GM18861 (cell line): ENCODE measurements at regions not wholly inside any gene's neighbourhood (a gene's known extent, or its start where the extent isn't known, plus 50 kb on each side); places are given as distances from the start of the nearest gene placed in this dataset.
"Not testable (repeated sequence)": the region's sequence is repeated elsewhere in the genome, so short reads cannot be mapped to it uniquely, and the experiment has no call there.

Source experiments
- ATAC-seq: cut with Tn5 transposase; IDR thresholded peaks from one replicate; pipeline ENCODE4 v1.9.1; 2021; ENCODE audit not compliant: unreplicated experiment

DNA sequence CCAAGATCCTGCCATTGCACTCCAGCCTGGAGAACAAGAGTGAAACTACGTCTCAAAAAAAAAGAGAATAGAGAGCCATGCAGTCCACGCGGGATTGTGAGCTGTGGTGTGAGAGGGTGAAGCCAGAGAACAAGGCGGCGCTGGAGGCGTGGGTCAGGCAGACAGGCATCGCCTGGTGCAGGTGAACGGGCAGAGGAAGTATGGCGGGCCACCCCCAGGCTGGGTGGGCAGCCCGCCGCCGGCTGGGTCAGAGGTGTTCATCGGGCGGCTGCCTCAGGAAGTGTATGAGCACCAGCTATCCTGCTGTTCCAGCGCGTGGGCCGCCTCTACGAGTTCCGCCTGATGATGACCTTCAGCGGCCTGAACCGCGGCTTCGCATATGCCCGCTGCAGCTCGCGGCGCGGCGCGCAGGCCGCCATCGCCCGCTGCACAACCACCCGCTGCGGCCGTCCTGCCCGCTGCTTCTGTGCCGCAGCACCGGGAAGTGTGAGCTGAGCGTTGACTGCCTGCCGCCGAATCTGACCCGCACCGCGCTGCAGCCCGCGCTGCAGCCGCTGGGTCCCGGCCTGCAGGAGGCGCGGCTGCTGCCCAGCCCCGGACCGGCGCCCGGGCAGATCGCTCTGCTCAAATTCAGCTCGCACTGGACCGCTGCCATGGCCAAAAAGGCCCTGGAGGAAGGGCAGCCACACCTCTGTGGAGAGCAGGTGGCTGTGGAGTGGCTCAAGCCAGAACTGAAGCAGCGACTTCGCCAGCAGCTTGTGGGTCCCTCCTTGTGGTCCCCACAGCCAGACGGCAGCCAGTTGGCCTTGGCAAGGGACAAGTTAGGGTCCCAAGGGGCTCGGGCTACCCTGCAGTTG, 95.5 kb upstream of the PLEKHM1 start:
- ATAC-seq, result not testable (repeated sequence)

DNA sequence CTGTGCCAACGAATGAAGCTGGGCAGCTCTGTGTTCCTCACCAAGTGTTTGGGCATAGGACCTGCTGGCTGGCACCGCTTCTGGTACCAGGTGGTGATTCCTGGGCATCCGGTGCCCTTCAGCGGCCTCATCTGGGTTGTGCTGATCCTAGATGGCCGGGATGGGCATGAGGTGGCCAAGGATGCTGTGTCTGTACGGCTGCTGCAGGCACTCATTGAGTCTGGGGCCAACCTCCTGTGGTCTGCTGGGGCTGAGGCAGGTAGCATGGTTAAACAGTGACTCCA, 96.1 kb upstream of the PLEKHM1 start:
- not testable (repeated sequence) for ATAC-seq

DNA sequence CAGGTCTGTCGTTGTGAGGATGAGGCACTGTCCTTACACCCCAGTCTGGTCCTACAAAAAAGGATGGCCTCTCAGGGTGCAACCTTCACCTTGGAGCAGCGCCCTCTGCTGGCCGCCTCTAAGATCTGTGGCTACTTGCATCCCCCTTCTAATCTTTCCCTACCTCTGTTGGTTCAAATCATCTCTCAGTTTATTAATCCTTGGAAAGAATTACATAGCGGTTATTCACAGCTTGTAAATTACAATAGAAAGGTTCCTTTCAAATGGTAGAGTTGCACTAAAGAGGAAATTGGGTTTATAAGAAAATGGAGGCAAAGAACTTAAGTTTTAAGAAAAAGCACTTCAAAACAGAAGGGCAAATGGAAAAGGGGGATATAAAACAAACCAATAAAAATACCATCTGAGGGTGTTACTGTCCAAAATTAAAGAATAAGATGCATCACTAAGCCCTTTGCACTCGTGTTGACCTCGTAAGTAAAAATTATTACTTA, 102.0 kb upstream of the PLEKHM1 start:
- ATAC-seq, result not testable (repeated sequence)

DNA sequence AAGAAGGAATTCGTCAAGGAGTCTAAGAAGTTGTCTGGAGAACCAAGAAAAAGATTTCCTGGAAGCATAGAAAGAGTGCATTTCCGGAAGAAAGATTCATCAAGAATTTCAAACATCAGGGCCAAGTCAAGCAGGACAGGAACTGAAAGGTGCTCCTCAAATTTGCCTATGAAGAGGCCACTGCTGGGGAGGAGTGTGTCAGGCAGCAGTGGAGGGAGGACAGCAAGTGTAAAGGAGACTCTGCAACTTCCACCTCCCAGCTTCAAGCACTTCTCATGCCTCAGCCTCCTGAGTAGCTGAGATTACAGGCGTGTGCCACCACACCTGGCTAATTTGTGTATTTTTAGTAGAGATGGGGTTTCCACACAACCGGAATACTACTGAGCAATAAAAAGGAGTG, 105.8 kb upstream of the PLEKHM1 start:
- not testable (repeated sequence) for ATAC-seq

DNA sequence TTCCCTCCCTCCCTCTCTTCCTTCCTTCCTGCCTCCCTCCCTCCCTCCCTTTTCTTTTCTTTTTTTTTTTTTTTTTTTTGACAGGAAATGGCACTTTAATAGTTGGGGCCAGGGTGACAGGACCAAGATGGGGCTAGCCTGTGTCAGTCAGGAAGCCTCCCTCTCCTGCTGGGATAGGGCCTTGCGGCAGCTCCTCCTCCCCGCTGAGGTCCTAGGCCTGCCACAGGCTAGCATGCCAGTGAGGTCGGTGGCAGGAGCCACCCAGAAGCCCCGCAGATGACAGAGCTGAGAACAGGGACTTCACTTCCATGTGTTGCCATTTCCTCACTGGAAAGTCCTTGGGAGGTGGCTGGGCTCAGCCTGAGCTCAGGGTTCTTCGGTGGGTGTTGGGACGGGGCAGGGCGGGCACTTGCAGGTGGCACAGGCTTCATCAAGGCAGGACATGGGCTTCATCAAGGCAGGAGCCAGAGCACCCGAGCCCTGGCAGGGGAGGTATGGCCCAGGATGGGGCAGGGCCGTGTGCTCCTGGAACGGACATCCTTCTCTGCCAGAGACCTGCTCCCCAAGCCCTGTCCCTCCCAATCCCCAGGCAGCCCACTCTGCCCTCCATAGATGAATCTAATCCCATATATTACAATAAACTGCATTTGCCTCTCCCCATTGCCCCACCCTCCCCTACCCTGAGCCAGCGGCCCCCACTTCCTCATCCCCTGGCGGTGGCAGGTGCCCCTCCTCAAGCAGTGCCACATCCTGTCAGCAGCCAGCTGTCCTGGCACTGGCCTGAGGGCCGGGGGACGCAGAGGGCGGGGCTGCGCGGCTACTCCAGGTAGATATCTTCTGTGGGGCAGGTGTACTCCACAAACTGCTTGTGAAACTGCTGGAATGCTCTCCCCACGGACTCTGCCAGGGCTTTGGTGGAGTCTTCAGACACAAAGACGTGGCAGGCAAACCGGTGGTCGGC, 109.8 kb upstream of the PLEKHM1 start:
- not testable (repeated sequence) for ATAC-seq

DNA sequence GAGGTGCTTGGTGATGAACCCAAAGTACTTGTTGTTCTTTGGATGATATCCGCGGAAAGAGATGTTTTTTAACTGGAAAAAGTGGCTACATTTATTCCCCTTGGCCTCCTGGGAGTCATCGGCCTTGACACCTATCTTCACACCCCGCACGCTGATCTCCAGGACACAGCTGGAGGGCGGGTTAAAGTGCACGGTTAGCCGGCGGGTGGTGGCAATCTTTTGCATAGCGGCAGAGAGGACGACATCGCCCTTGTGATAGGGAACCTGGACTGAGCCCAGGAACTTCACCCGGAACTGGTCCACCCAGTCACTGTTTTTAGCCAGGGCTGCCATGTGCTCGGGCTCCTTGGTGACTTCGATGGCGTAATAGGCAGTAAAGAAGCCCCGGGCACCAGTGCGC, 110.5 kb upstream of the PLEKHM1 start:
- ATAC-seq, result not testable (repeated sequence)

DNA sequence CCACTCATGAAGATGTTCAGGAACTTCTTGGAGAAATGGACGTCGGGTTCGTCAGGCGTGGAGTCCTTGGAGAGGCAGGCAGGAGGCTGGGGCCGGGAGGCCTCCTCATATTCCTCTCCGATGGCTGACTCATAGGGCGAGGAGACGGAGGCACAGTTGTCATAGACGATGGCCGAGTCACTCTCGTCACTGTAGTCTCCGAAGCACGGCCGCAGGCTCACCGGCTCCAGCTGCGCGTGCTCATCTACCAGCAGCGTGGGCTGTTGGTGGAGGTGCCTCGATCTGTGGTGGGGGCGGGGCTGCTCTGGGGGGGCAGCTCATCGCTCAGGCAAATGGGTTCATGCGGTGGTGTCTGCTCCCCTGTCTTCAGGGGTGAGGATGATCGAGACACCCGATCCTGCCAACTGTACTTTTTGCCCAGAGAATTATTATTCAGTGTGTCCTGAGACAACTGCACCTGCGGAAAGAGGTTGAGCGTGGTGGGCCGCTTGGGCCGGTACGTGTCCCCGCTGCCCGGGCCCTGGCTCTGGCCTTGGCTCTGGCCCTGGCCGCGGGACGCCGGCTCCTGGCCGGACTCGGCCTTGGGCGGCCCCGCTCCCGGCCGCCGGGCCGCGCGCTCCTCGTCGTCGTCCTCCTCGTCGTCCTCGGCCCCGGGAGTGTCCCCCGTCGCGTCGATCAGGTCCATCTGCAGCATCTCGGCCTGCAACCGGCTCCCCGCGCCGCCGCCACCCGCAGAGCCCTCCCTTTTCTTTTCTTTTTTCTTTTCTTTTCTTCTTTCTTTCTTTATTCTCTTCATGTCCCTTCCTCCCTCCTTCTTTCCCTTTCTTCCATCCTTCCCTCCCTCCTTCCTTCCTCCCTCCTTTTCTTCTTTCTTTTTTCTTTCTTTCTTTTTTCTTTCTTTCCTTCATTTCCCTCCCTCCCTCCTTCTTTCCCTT, 111.4 kb upstream of the PLEKHM1 start:
- ATAC-seq, result not testable (repeated sequence)

DNA sequence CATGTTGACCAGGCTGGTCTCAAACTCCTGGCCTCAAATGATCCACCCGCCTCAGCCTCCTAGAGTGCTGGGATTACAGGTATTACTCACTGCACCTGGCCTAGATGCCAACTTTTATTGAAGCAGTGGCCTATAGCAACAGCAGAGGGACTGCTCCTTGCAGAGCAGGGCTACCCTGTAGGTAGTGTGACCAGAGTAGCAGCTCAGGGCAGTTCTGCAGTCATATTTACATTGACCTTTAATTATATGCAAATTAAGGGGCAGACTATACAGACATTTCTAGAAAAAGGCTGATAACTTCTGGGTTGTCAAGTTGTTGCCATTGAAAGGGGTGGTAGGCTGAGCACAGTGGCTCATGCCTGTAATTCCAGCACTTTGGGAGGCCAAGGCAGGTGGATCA, 115.2 kb upstream of the PLEKHM1 start:
- not testable (repeated sequence) for ATAC-seq

DNA sequence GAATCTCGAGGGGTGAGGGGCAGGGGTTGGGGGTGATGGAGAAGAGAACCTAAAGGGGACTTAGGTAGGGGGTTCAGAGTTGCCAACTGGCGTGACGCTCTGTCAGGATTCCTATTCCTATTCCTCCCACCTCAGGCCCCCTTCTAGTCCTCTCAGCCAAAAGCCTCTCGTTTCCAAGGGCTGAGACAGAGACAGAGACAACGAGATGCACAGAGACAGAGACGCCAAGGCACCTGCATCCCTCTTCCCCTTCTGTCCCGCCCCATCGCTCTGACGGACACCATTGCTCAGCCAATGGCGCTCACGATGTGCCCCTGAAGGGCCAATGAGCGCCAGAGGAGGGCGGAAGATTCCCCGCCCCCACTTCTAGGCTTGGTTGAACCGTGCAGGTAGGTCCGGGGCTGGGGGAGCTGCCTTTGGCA, 129.5 kb upstream of the PLEKHM1 start:
- ATAC-seq, result peak; percentile 94

DNA sequence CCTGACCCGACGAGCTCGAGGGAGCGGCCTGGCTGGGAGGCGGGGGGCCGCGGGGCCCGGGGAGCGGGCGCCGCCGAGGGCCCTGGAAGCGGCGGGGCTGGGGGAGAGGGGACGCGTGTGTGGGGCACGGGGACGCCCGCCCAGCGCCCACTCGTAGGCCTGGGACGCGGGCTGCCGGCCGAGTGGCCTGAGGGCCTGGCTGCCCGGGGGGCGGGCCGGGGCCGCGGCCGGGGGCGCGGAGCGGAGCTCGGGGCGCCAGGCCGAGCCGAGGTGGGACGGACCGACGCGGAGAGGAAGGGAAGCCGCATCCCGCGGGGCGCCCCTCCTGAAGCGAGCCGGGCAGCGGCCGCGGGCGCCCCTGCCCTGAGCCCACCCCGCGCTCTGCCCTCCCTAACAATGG, 129.9 kb upstream of the PLEKHM1 start:
- peak; percentile 8 for ATAC-seq

DNA sequence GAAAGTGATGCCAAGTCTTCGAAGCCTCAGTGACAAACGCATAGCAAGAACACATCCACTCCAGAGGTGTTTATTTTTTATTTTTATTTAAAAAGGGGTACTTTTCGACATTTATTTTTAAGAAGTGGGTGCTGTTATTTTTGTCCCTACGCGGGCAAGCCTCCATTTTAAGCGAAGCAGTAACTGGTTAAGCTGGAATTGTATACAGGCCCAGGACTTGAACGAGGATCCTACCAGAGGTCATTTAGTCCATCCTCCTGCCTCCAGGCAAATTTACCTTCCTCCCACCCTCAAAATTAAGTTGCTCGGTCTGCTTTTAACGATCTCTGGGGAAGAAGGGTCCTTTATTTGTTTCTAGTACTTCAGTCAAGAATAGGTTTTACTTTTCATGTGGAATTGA, 130.6 kb upstream of the PLEKHM1 start:
- not testable (repeated sequence) for ATAC-seq

DNA sequence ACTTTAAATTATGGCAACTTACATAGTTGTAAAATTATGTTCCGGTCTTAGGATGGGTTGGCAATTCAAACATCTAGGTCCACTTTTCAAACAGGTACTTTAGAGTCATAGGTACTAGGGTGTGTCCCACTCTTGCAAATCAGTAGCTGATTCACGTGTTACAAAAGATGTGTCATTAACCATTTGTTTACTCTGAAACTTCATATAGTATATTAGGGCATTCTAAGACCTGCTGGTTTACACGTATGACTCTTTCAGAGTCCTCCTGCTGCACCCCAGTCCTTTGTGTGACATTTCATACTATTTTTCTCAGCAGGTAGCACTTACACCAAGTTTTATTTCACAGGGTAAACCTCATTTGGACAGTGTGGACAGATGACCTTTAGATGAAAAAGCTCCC, 131.8 kb upstream of the PLEKHM1 start:
- not testable (repeated sequence) for ATAC-seq

DNA sequence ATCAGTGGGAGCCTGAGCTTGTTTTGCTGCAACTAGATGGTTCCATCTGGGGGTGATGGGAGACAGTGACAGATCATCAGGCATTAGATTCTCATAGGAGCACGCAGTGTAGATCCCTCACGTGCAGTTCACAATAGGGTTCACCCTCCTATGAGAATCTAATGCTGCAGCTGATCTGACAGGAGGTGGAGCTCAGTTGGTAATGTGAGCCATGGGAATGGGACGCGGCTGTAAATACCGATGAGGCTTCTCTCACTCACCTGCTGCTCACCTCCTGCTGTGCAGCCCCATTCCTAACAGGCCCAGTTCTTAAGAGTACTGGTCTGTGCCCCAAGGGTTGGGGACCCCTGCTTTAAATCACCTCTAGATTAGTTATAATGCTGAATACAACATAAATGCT, 137.5 kb upstream of the PLEKHM1 start:
- no peak for ATAC-seq

DNA sequence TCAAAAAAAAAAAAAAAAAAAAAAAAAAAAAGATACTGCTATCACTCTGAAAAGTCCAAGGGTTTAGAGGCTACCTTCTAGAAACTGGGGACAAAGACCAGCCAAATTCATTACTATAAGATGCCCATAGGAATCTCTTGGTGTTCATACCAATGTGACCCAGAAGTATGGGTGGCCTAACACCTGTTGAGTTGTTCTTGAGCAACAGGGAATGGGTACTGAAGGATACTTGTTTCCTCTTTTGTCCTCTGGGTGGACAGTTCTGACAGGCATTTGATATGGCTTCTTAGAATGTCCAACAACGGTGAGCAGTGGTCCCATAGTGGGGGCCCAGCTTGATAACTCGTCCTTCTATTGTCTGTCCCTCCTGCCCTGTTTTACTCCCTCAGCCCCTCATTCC, 141.4 kb upstream of the PLEKHM1 start:
- no peak for ATAC-seq

DNA sequence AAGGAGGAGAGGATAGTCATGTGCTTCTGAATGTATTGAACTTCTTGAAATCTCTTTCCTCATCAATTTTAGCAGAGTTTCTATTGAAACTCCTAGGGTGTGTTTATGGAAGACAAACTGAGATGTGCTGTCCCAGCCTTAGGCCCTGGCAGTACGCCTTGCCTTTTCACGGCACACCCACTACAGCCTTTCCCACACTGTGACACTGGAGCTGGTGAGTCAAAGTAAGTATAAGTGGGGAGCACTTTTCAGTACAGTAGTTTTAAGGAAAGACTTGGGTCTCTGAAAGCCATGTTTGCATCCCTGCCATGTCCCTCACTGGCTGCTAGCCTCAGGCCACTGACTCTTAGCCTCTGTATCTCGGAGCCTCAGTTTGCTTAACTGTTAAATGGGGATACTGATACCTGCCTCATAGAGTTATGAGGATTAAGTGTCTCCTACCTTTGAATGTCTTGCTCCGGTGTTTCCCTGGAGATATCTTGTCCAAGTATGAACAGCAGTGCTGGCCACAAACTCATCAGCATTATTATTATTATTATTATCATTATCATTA, 144.7 kb upstream of the CRHR1 start:
- no peak for ATAC-seq

DNA sequence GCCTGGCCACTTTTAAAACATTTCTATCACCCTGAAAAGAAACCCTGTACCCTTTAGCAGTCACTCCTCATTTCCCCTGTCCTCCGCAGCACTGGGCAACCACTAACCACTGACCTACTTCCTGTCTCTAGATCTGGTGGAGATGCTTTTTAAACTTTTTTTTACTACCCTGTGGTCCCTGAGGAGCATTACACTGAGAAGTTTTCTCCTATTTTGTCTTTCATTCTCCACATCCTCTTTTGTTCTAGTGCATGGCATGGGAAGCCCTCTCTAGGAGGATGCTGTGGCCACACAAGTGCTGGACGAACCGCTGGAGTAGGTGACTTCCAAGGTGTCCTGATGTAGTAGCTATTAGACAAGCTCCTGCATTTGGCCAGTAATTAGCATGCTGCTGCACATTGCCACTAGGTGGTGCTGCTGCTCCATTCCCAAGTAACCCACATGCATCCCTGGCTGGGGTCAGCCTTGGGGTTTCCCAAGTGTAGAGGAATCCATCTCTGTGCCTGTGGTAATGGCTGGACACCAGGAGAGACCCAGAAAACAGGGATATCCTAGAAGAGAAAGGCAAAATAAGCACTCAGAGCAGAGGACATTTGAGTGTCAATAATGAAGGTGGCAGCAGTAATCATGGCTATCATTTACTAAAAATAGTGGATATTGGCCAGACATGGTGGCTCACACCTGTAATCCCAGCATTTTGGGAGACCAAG, 143.8 kb upstream of the CRHR1 start:
- ATAC-seq, result no peak

DNA sequence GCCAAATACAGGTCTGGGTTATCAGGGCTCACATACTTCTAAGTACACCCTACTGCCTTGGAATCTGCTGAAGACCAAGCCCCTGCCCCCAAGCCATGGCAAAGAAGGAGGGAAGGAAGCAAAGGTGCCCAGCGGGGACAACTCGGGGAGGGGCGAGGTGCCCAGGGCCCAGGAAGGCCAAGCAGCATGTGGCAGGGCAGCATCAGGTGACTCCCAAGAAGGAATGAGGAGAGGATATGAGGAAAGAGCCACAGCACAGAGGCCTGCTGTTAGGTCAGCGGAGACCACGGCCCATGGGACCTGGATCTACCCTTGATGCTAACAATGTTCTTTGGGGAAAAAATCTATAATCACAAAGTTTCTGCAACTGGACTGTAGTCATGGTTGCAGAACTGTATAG, 142.6 kb upstream of the CRHR1 start:
- no peak for ATAC-seq

DNA sequence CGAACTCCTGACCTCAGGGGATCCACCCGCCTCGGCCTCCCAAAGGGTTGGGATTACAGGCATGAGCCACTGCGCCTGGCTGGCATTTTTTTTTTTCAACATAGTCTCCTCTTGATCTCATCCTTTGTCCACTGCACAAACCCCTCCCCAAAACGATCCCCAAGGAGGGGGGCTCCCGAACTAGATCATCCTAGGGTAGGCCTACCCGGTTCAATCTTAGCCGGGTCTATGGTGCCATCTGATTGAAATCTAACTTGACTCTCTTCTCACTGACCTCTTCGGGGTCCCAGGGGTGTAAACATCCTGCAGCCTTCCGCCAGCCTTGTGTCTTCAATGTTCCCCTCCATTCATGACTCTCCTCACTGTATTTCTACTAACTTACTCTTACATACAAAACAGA, 140.5 kb upstream of the CRHR1 start:
- no peak for ATAC-seq

DNA sequence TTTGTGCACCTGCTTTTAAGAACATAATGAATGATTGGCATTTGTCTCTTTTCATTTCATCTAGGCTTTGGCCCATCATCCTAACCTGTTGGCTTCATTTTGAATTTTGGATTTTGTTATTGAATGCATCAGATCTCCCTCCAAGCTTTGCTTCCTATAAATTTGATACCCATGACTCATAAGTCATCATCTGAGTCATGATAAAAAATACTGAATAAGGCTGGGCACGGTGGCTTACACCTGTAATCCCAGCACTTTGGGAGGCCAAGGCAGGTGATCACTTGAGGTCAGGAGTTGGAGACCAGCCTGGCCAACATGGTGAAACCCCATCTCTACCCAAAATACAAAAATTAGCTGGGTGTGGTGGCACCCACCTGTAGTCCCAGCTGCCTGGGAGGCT, 139.5 kb upstream of the CRHR1 start:
- ATAC-seq, result not testable (repeated sequence)

DNA sequence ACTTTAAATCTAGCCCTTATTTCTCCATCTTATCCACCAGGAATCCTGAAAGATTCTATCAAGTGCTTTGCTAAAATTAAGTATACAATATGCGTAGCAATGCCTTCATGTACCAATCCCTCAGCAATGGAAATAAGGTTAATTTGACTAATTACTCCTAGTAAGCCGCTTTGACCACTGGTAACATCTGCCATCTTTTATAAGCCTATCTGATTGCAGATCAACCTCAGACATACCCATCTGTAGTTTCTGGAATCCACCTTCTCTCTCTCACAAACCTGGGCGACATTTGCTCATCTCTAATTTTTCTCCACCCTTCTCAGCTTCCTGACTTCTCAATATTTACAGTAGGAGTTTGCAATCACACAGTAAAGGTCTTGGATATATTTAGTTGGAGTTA, 138.8 kb upstream of the CRHR1 start:
- ATAC-seq, result no peak
